SK-N-SH treated with all-trans-retinoic acid at 6 μM for 48 hours (cell line): ENCODE measurements at regions not wholly inside any gene's neighbourhood (a gene's known extent, or its start where the extent isn't known, plus 50 kb on each side); places are given as distances from the start of the nearest gene placed in this dataset.

Experiments
- ARNTL ChIP-seq: fragments of 450-650 bp; formaldehyde crosslinking; IDR thresholded peaks from 2 replicates; pipeline ENCODE4 v1.5.0; 2020; ENCODE audit warnings: low read depth, mild to moderate bottlenecking, moderate library complexity, borderline replicate concordance
- OSR1 ChIP-seq: fragments of 250-450 bp; sonication (Bioruptor Pico); IDR thresholded peaks from 2 replicates; pipeline ENCODE4 v1.8.0; 2022; ENCODE audit warnings: moderate library complexity, mild to moderate bottlenecking, inconsistent platforms
- SNAI2 ChIP-seq: fragments of 250-450 bp; sonication (Bioruptor Pico); IDR thresholded peaks from 2 replicates; pipeline ENCODE4 v1.5.0; 2020; ENCODE audit warnings: mild to moderate bottlenecking, moderate library complexity
- TCF4 ChIP-seq: fragments of 250-450 bp; sonication (Bioruptor Pico); IDR thresholded peaks from 2 replicates; pipeline ENCODE4 v1.8.0; 2021; ENCODE audit warnings: mild to moderate bottlenecking, moderate library complexity, borderline replicate concordance
- ZFP30 ChIP-seq: fragments of 450-650 bp; formaldehyde crosslinking; IDR thresholded peaks from 2 replicates; pipeline ENCODE4 v1.5.0; 2022; ENCODE audit warnings: mild to moderate bottlenecking, moderate library complexity
- ZNF70 ChIP-seq: fragments of 450-650 bp; formaldehyde crosslinking; IDR thresholded peaks from 2 replicates; pipeline ENCODE4 v1.5.0; 2020; ENCODE audit warnings: mild to moderate bottlenecking, moderate library complexity
- TF ChIP-seq, protein P1 (sequence below): fragments of 250-450 bp; sonication (Bioruptor Pico); IDR thresholded peaks from 2 replicates; pipeline ENCODE4 v1.8.0; 2020; ENCODE audit warnings: mild to moderate bottlenecking, moderate library complexity, borderline replicate concordance

GRCh38 chr15:86018679-86019078, 61.0 kb upstream of the AGBL1 start:
- TF ChIP-seq, protein P1, sequence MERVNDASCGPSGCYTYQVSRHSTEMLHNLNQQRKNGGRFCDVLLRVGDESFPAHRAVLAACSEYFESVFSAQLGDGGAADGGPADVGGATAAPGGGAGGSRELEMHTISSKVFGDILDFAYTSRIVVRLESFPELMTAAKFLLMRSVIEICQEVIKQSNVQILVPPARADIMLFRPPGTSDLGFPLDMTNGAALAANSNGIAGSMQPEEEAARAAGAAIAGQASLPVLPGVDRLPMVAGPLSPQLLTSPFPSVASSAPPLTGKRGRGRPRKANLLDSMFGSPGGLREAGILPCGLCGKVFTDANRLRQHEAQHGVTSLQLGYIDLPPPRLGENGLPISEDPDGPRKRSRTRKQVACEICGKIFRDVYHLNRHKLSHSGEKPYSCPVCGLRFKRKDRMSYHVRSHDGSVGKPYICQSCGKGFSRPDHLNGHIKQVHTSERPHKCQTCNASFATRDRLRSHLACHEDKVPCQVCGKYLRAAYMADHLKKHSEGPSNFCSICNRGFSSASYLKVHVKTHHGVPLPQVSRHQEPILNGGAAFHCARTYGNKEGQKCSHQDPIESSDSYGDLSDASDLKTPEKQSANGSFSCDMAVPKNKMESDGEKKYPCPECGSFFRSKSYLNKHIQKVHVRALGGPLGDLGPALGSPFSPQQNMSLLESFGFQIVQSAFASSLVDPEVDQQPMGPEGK, result no peak
- TF ChIP-seq ZNF70 (CRISPR knock-in tag) (no peak), ZFP30 (CRISPR knock-in tag) (no peak), ARNTL (CRISPR knock-in tag) (no peak), SNAI2 (CRISPR knock-in tag) (no peak), TCF4 (CRISPR knock-in tag) (no peak), OSR1 (no peak)
